Nephron progenitor cell (in vitro differentiated cells): ENCODE measurements at regions not wholly inside any gene's neighbourhood (a gene's known extent, or its start where the extent isn't known, plus 50 kb on each side); places are given as distances from the start of the nearest gene placed in this dataset.
A peak's percentile ranks its signal among the peaks of the same experiment; 100 is the strongest.

Experiments
- DNase-seq: peaks from one replicate; pipeline ENCODE4 v3.0.0; 2021
- H3K27ac Mint-ChIP-seq: 2 replicates; pipeline ENCODE4 v1.8.0; 2021; ENCODE audit warnings: mild to moderate bottlenecking, moderate library complexity, mixed read lengths
- H3K27me3 Mint-ChIP-seq: 2 replicates; pipeline ENCODE4 v1.8.0; 2021; ENCODE audit warnings: mild to moderate bottlenecking, low read depth, mixed read lengths; ENCODE audit not compliant: poor library complexity
- H3K36me3 Mint-ChIP-seq: 2 replicates; pipeline ENCODE4 v1.8.0; 2021; ENCODE audit warnings: low read depth, mixed read lengths
- H3K4me1 Mint-ChIP-seq: 2 replicates; pipeline ENCODE4 v1.8.0; 2021; ENCODE audit warnings: mixed read lengths
- H3K4me3 Mint-ChIP-seq: 2 replicates; pipeline ENCODE4 v1.8.0; 2021; ENCODE audit warnings: mild to moderate bottlenecking, moderate library complexity, mixed read lengths
- H3K9me3 Mint-ChIP-seq: 2 replicates; pipeline ENCODE4 v1.8.0; 2021; ENCODE audit warnings: mild to moderate bottlenecking, moderate library complexity, mixed read lengths
- TF ChIP-seq, protein P1 (sequence below): fragments of 200-600 bp; sonication (generic); IDR thresholded peaks from 2 replicates; pipeline ENCODE4 v1.5.0; 2021; ENCODE audit warnings: antibody characterized with exemption

DNA sequence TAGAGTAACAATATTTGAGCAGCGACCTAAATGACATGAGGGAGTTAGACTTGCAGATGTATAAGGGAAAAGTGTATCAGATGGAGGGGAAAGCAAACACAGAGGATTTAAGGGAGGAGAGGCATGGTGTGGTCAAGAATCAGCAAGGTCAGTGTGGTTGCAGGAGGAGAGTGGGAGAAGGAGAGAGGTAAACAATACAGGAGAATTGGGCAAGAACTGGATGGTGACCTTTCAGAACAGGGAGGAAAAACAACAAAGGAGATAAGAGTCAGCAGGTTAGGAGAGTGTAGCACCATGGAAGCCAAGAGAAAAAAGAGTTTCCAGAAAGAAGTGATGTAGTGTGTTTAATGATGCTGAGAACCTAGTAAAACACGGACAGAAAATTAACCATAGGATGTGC lies 178.5 kb downstream of the PAPSS1 start:
- TF ChIP-seq, protein P1, sequence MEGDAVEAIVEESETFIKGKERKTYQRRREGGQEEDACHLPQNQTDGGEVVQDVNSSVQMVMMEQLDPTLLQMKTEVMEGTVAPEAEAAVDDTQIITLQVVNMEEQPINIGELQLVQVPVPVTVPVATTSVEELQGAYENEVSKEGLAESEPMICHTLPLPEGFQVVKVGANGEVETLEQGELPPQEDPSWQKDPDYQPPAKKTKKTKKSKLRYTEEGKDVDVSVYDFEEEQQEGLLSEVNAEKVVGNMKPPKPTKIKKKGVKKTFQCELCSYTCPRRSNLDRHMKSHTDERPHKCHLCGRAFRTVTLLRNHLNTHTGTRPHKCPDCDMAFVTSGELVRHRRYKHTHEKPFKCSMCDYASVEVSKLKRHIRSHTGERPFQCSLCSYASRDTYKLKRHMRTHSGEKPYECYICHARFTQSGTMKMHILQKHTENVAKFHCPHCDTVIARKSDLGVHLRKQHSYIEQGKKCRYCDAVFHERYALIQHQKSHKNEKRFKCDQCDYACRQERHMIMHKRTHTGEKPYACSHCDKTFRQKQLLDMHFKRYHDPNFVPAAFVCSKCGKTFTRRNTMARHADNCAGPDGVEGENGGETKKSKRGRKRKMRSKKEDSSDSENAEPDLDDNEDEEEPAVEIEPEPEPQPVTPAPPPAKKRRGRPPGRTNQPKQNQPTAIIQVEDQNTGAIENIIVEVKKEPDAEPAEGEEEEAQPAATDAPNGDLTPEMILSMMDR: no peak
- Mint-ChIP-seq H3K27ac (peak overlapping the region; percentile 64), H3K36me3 (no peaks in the 10 kb centered on the region), H3K4me1 (peaks cover 28% of the 10 kb centered on the region), H3K4me3 (no peak overlapping the region), H3K27me3 (peaks cover 4% of the 10 kb centered on the region), H3K9me3 (peaks cover under 1% of the 10 kb centered on the region)
- no peak for DNase-seq

DNA sequence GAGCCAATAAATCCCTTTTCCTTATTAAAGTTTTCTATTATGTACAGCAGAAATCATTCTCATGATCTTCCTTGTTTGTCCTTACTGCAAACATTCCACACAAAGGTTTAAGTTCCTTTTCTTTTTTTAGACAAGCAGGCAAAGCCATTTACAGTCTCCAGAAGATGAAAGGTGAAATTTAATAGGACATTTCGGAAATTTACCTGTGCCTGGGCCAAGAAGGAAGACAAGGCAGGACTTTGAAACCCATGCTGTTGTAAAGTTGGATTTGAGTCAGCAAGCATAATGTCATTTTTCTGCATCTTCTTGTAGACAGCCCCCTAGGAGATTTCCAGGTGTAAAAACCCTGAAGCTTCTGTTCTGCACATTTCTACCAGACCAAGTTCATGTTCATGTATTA lies 188.1 kb downstream of the PAPSS1 start:
- no peak for DNase-seq

DNA sequence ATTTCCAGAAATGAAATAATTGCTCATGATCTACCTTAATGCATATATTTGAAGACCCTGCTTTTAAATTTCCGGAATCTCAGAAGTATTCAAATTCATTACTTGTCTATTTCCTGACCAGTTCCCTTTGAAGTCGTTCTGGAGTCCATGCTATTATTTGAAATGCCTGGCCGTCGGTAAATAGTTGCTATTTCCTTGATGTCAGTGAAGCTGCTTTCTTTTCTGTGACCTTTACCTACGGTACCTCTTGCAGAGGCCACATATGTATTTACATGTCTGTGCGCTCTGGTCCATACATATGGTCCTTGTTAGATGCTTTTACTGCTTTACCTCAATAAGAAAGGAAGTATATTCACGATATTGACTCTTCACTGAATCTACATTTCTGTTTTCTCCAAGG lies 199.7 kb downstream of the PAPSS1 start:
- DNase-seq: no peak
- no peaks in the 10 kb centered on the region for H3K36me3 Mint-ChIP-seq
- H3K27me3 Mint-ChIP-seq: peaks cover under 1% of the 10 kb centered on the region
- no peak overlapping the region for H3K27ac Mint-ChIP-seq
- H3K4me3 Mint-ChIP-seq: no peak overlapping the region
- H3K9me3 Mint-ChIP-seq: peaks cover 10% of the 10 kb centered on the region
- H3K4me1 Mint-ChIP-seq: no peaks in the 10 kb centered on the region
- TF ChIP-seq, protein P1: no peak

More for the DNA sequence above, 188.1 kb downstream of the PAPSS1 start:
- Mint-ChIP-seq H3K9me3 (no peaks in the 10 kb centered on the region), H3K4me1 (no peaks in the 10 kb centered on the region), H3K27ac (no peak overlapping the region), H3K36me3 (no peaks in the 10 kb centered on the region), H3K27me3 (no peaks in the 10 kb centered on the region), H3K4me3 (no peak overlapping the region)
- TF ChIP-seq, protein P1: no peak

DNA sequence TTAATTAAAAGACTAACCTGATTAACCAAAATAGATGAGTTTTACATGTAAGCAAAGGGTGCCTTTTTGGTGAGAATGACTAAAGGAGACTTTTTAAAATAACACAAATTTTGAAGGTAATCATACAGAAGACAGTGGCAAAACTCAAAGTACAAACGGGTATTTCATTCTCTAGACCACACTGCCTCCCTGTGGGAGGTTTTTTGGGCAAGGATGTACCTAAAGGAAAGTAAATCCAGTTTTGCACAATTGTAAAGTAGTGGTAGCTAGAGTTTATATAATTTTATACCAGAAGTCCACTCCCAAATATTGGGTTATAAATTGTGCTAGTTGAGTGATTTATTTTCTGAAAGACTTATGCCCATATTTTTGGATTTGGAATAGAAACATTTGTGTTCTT lies 201.0 kb downstream of the PAPSS1 start:
- no peaks in the 10 kb centered on the region for H3K36me3 Mint-ChIP-seq
- H3K4me3 Mint-ChIP-seq: no peak overlapping the region
- TF ChIP-seq, protein P1: peak; percentile 42
- DNase-seq: peak; percentile 11
- H3K27me3 Mint-ChIP-seq: no peaks in the 10 kb centered on the region
- H3K27ac Mint-ChIP-seq: no peak overlapping the region
- peaks cover 19% of the 10 kb centered on the region for H3K9me3 Mint-ChIP-seq
- no peaks in the 10 kb centered on the region for H3K4me1 Mint-ChIP-seq

DNA sequence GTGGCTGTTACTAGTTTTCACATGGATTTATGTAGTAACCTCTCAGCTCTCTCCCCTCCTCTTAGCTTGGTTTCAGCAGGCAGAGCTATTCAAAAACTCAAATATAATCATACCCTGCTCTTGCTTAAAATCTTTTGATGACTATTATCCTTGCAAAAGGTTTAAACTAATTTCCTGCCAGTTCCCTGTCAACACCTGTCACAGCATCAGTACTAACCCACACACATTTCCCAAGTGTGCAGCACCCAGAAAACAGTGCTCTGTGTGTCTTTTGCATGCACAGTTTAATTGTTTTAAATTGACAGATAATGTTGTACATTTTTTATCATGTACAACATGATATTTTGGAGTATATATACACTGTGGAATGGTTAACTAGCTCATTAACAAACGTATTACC lies 202.0 kb downstream of the PAPSS1 start:
- DNase-seq: no peak
- TF ChIP-seq, protein P1: no peak
- H3K36me3 Mint-ChIP-seq: no peaks in the 10 kb centered on the region
- H3K9me3 Mint-ChIP-seq: peaks cover 19% of the 10 kb centered on the region
- H3K4me1 Mint-ChIP-seq: no peaks in the 10 kb centered on the region
- H3K4me3 Mint-ChIP-seq: no peak overlapping the region
- no peaks in the 10 kb centered on the region for H3K27me3 Mint-ChIP-seq
- H3K27ac Mint-ChIP-seq: no peak overlapping the region

DNA sequence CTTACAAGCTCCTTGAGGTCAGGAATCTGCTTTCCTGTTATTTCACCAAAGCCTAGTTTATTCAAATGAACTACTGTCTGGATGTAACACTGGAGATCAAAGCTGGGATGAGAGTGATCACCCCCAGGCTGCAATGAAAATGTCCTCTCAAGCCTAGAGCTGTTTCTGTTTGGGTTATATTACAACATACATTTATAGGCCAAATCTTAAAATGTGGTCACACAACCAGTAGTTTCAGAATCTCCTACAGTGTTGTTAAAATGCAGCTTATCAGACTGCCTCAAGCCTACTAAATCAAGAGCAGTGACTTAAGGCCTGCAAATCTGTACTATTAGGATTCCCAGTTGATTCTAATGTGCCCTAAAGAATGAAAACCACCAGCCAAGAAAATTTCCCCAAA lies 207.5 kb downstream of the PAPSS1 start:
- no peak overlapping the region for H3K4me3 Mint-ChIP-seq
- TF ChIP-seq, protein P1: no peak
- H3K9me3 Mint-ChIP-seq: peaks cover 19% of the 10 kb centered on the region
- no peak for DNase-seq
- H3K36me3 Mint-ChIP-seq: no peaks in the 10 kb centered on the region
- H3K27ac Mint-ChIP-seq: no peak overlapping the region
- H3K27me3 Mint-ChIP-seq: no peaks in the 10 kb centered on the region
- H3K4me1 Mint-ChIP-seq: no peaks in the 10 kb centered on the region
